HL-60 (cell line): ENCODE measurements at regions not wholly inside any gene's neighbourhood (a gene's known extent, or its start where the extent isn't known, plus 50 kb on each side); places are given as distances from the start of the nearest gene placed in this dataset.

Experiments used
- DNase-seq, 2 experiments: peaks; one replicate each; pipeline ENCODE4 v3.0.0-alpha.2; 2010 to 2020; ENCODE audit warnings: low read depth in 1 of 2, low spot score in 1 of 2
- H3K27ac ChIP-seq: fragments of 250-450 bp; sonication (Bioruptor Pico); replicated peaks from 2 replicates; pipeline ENCODE4 v1.5.1; 2020; ENCODE audit warnings: mild to moderate bottlenecking, moderate library complexity
- H3K27me3 ChIP-seq: fragments of 250-450 bp; sonication (Bioruptor Pico); 2 replicates; pipeline ENCODE4 v1.5.1; 2021; ENCODE audit warnings: mild to moderate bottlenecking, moderate library complexity; ENCODE audit not compliant: insufficient read depth, poor library complexity, severe bottlenecking
- H3K4me3 ChIP-seq: replicated peaks from 2 replicates; pipeline ENCODE4 v1.5.1; 2011; ENCODE audit warnings: mild to moderate bottlenecking, control low read depth, low read length; ENCODE audit not compliant: insufficient read depth
- CTCF ChIP-seq: IDR thresholded peaks from one replicate; pipeline ENCODE4 v1.5.1; 2011; ENCODE audit warnings: low read length, control low read depth, inconsistent platforms; ENCODE audit not compliant: insufficient read depth
- GABPA ChIP-seq: IDR thresholded peaks from 2 replicates; pipeline ENCODE4 v1.6.1; 2012; ENCODE audit warnings: low read depth
- POLR2AphosphoS5 ChIP-seq: IDR thresholded peaks from 2 replicates; pipeline ENCODE4 v1.6.1; 2012; ENCODE audit warnings: low read depth
- REST ChIP-seq: IDR thresholded peaks from 2 replicates; pipeline ENCODE4 v1.6.1; 2012; ENCODE audit warnings: low read depth; ENCODE audit not compliant: insufficient replicate concordance
- SPI1 ChIP-seq: IDR thresholded peaks from 2 replicates; pipeline ENCODE4 v1.6.1; 2012; ENCODE audit warnings: low read depth, mild to moderate bottlenecking, borderline replicate concordance

- Histone ChIP-seq H3K27me3 (no peaks in the 10 kb centered on the region), H3K27ac (no peak overlapping the region), H3K4me3 (no peak overlapping the region)
- DNase-seq: no peak
- TF ChIP-seq SPI1: no peak
- TF ChIP-seq GABPA: no peak
- TF ChIP-seq REST: no peak
- no peak for TF ChIP-seq CTCF
- TF ChIP-seq POLR2AphosphoS5: no peak
Observed at GRCh38 chr18:40341701-40342100, 1613.3 kb upstream of the PIK3C3 start.

- Histone ChIP-seq H3K4me3 (no peak overlapping the region), H3K27me3 (no peaks in the 10 kb centered on the region), H3K27ac (no peak overlapping the region)
- DNase-seq: no peak
- TF ChIP-seq REST (no peak), GABPA (no peak), CTCF (no peak), SPI1 (no peak), POLR2AphosphoS5 (no peak)
Observed at GRCh38 chr18:40338284-40338683, 1616.8 kb upstream of the PIK3C3 start.

- DNase-seq: no peak
- no peaks in the 10 kb centered on the region for H3K27me3 ChIP-seq
- no peak overlapping the region for H3K27ac ChIP-seq
- no peak for TF ChIP-seq POLR2AphosphoS5
- no peak overlapping the region for H3K4me3 ChIP-seq
Observed at GRCh38 chr18:40326985-40327384, 1628.0 kb upstream of the PIK3C3 start.

- Histone ChIP-seq H3K4me3 (no peak overlapping the region), H3K27ac (no peak overlapping the region), H3K27me3 (no peaks in the 10 kb centered on the region)
- no peak for DNase-seq
- no peak for TF ChIP-seq POLR2AphosphoS5
- no peak for TF ChIP-seq SPI1
- no peak for TF ChIP-seq CTCF
Observed at GRCh38 chr18:40325988-40326387, 1629.0 kb upstream of the PIK3C3 start.
